ENCODE measurements at regions not wholly inside any gene's neighbourhood (a gene's known extent, or its start where the extent isn't known, plus 50 kb on each side); places are given as distances from the start of the nearest gene placed in this dataset.
A peak's percentile ranks its signal among the peaks of the same experiment; 100 is the strongest.

DNA sequence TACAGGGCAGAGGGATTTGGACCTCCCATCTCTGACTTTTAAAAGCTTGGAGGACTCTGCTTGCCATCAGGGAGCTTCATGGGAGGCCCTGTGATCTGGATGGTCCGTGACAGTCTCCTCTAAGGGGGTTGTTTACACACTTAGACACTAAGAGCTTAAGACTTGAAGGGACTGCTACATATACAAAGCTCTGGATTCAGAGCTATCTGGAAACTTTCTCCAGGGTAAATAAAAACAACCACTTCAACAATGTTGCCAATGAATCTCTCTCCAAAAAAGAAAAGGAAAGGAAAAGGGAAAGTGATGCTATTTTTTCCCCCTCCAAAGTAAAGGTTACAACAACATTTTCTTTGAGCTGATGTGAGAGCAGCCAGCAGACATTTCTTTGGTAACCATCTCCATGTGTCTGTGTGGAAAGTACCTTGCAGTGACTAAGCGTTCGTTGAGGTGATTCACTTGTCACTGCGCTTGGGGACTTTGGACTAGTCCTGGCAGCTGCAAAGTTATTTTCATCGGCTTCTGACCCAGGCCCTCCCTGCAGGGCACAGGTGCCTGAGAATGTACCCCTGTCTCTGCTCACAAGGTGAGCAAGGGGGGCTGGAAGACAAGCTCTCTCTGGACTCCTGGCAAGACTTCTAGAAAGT, 262.1 kb upstream of the KLF4 start:
- Histone ChIP-seq H2BK15ac (ENCODE audit: low read depth, low read length) (peak overlapping the region; percentile 68; the same call in 2 of the 3 replicates), H3K9ac (ENCODE audit: low read depth, low read length) (0 out of 2 replicates have a peak overlapping the region, but pooled peaks have one; percentile 4), H3K27me3 (ENCODE audit: control insufficient read depth, insufficient read depth, low read length) (no peaks in the 10 kb centered on the region), H3K4me3 (ENCODE audit: insufficient read depth, low read depth, low read length) (no peak overlapping the region), H2BK120ac (ENCODE audit: low read depth, low read length) (peak overlapping the region; percentile 85), H3K9me3 (ENCODE audit: control insufficient read depth, insufficient read depth, low read length) (no peaks in the 10 kb centered on the region), H3K4ac (ENCODE audit: low read depth, low read length) (peak overlapping the region; percentile 74), H3K4me2 (ENCODE audit: low read depth, low read length) (peak overlapping the region; percentile 29; the same call in 1 of the 2 replicates), H2BK20ac (ENCODE audit: low read depth, low read length) (peak overlapping the region; percentile 86), H3K23ac (ENCODE audit: low read depth, low read length) (peak overlapping the region; percentile 83), H2BK5ac (ENCODE audit: low read depth, low read length, poor library complexity, severe bottlenecking) (peak overlapping the region; percentile 43), H2AK5ac (ENCODE audit: low read depth, low read length) (no peak overlapping the region), H3K79me1 (ENCODE audit: low read depth in 1 of 2, low read length in 2 of 2) (no peaks in the 10 kb centered on the region), H2AK9ac (replicated peaks; ENCODE audit: low read depth, low read length, poor library complexity) (peak overlapping the region; percentile 56), H3K4me1 (ENCODE audit: control insufficient read depth, insufficient read depth, low read length) (peaks cover 21% of the 10 kb centered on the region), H3K56ac (ENCODE audit: extremely low read depth, insufficient read depth, low read length) (peak overlapping the region; percentile 46), H4K20me1 (ENCODE audit: insufficient read depth, low read length) (no peaks in the 10 kb centered on the region), H3K36me3 (ENCODE audit: control insufficient read depth, insufficient read depth, low read length) (no peaks in the 10 kb centered on the region), H3K9me1 (ENCODE audit: insufficient read depth, low read length) (peaks cover 6% of the 10 kb centered on the region), H4K5ac (ENCODE audit: low read depth, low read length) (peak overlapping the region; percentile 65), H2AFZ (replicated peaks; ENCODE audit: low read length, poor library complexity) (peak overlapping the region; percentile 3), H4K8ac (ENCODE audit: low read depth in 2 of 2, low read length in 2 of 2) (peak overlapping the region; percentile 42 to 79), H4K91ac (ENCODE audit: insufficient read depth, low read depth, low read length) (peak overlapping the region; percentile 82), H3K14ac (replicated peaks; ENCODE audit: low read depth, low read length) (peak overlapping the region; percentile 18), H3K27ac (ENCODE audit: insufficient read depth, low read length) (peak overlapping the region; percentile 73; the same call in 1 of the 2 replicates), H3K18ac (ENCODE audit: low read depth, low read length) (peak overlapping the region; percentile 82)
- dilution Hi-C loops (cut with HindIII; ENCODE audit: low sequenced_read_pairs, unreplicated experiment) (no loop called here), intact Hi-C loops (cut with micrococcal nuclease) (loop anchor here (1.0 to 10.0 kb wide), 4 partner anchors 263 to 521 kb away; partner anchors contain the start of gene KLF4), in situ Hi-C loops (cut with MboI; ENCODE audit: low sequenced_read_pairs) (no loop called here)
- no TSS peak for BruUV-seq (replicated peaks)
- DNase-seq (peak; percentile 83), ATAC-seq (ENCODE audit: low read depth) (peak; percentile 5; the same call in 1 of the 2 replicates)
- TF ChIP-seq, protein P1, sequence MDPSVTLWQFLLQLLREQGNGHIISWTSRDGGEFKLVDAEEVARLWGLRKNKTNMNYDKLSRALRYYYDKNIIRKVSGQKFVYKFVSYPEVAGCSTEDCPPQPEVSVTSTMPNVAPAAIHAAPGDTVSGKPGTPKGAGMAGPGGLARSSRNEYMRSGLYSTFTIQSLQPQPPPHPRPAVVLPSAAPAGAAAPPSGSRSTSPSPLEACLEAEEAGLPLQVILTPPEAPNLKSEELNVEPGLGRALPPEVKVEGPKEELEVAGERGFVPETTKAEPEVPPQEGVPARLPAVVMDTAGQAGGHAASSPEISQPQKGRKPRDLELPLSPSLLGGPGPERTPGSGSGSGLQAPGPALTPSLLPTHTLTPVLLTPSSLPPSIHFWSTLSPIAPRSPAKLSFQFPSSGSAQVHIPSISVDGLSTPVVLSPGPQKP (IDR thresholded peaks at IDR 0.05; ENCODE audit: borderline replicate concordance, low read depth, low read length), result no peak
- TF ChIP-seq, protein P2, sequence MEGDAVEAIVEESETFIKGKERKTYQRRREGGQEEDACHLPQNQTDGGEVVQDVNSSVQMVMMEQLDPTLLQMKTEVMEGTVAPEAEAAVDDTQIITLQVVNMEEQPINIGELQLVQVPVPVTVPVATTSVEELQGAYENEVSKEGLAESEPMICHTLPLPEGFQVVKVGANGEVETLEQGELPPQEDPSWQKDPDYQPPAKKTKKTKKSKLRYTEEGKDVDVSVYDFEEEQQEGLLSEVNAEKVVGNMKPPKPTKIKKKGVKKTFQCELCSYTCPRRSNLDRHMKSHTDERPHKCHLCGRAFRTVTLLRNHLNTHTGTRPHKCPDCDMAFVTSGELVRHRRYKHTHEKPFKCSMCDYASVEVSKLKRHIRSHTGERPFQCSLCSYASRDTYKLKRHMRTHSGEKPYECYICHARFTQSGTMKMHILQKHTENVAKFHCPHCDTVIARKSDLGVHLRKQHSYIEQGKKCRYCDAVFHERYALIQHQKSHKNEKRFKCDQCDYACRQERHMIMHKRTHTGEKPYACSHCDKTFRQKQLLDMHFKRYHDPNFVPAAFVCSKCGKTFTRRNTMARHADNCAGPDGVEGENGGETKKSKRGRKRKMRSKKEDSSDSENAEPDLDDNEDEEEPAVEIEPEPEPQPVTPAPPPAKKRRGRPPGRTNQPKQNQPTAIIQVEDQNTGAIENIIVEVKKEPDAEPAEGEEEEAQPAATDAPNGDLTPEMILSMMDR (conservative IDR thresholded peaks at IDR 0.05; ENCODE audit: low read depth, low read length), result no peak
- TF ChIP-seq, protein P3, sequence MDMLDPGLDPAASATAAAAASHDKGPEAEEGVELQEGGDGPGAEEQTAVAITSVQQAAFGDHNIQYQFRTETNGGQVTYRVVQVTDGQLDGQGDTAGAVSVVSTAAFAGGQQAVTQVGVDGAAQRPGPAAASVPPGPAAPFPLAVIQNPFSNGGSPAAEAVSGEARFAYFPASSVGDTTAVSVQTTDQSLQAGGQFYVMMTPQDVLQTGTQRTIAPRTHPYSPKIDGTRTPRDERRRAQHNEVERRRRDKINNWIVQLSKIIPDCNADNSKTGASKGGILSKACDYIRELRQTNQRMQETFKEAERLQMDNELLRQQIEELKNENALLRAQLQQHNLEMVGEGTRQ (IDR thresholded peaks at IDR 0.05; ENCODE audit: low read depth, low read length), result no peak
- TF ChIP-seq MAFK (IDR thresholded peaks at IDR 0.05; ENCODE audit: low read depth, low read length) (no peak), CEBPB (IDR thresholded peaks at IDR 0.05; ENCODE audit: low read depth, low read length) (0 out of 2 replicates have a peak, but pooled peaks have one; percentile 18), NFE2L2 (IDR thresholded peaks at IDR 0.05; ENCODE audit: low read depth, low read length) (peak; percentile 11; the same call in 1 of the 2 replicates), MAZ (IDR thresholded peaks at IDR 0.05; ENCODE audit: borderline replicate concordance, low read depth, low read length) (no peak), FOS (IDR thresholded peaks at IDR 0.05; ENCODE audit: low read depth, low read length) (peak; percentile 77), RFX5 (IDR thresholded peaks at IDR 0.05; ENCODE audit: low read depth, low read length) (no peak)
- ChIA-PET CTCF (interaction anchor here (0.5 to 1.0 kb wide), 3 partner anchors 259 to 493 kb away, joined by 3 to 4 read pairs (median 3); no protein-coding TSS in a partner anchor), POLR2A (ENCODE audit: unreplicated experiment) (no interaction called here)
- WGBS, 2 experiments (ENCODE audit: extremely low coverage in 2 of 2, insufficient read length in 1 of 2), result 80% methylated on average over 1 of the region's 5 CpGs; no CpG with 5 or more reads in 1 of the 2 experiments
